ENCODE measurements at regions not wholly inside any gene's neighbourhood (a gene's known extent, or its start where the extent isn't known, plus 50 kb on each side); places are given as distances from the start of the nearest gene placed in this dataset.

DNA sequence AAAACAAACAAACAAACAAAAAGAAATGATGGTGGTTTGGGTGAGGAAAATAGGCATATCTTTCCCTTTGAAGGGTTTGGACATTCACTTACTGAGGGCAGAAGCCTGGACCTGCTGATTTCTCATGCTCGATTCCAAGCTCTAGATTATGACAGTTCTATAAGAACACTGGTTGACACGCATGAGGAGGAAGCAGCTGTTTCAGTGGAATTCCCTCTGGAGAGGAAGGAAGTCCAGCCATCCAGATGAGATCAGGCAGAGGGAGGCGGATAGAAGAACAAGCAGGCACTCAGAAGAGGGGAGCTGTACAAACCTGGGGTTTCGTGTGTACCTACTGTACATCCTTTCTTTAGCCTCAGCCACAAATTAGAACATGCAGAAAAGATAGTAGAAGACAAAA is 691.9 kb downstream of the INHBA start:
- TF ChIP-seq BACH1 (IDR thresholded peaks at IDR 0.05; ENCODE audit: borderline replicate concordance) (no peak), NRF1 (conservative IDR thresholded peaks at IDR 0.05; ENCODE audit: low read depth, low read length) (no peak), POLR2A (IDR thresholded peaks at IDR 0.05; ENCODE audit: low read depth, low read length) (no peak), USF1 (IDR thresholded peaks at IDR 0.05; ENCODE audit: borderline replicate concordance, extremely low read length, insufficient read depth, low read depth, low read length) (no peak), HDAC2 (IDR thresholded peaks at IDR 0.05) (no peak), CTCF (IDR thresholded peaks at IDR 0.05 in 2 of 3, conservative IDR thresholded peaks at IDR 0.05 in 1 of 3; ENCODE audit: control insufficient read depth in 2 of 3, extremely low read depth in 1 of 3, insufficient read depth in 1 of 3, low read depth in 3 of 3, low read length in 3 of 3) (no peak), ZNF274 (IDR thresholded peaks at IDR 0.05; ENCODE audit: insufficient read depth, insufficient read length) (no peak), PAX5 (IDR thresholded peaks at IDR 0.05; ENCODE audit: borderline replicate concordance, low read depth, low read length) (no peak)
- TF ChIP-seq, protein P1, sequence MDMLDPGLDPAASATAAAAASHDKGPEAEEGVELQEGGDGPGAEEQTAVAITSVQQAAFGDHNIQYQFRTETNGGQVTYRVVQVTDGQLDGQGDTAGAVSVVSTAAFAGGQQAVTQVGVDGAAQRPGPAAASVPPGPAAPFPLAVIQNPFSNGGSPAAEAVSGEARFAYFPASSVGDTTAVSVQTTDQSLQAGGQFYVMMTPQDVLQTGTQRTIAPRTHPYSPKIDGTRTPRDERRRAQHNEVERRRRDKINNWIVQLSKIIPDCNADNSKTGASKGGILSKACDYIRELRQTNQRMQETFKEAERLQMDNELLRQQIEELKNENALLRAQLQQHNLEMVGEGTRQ (IDR thresholded peaks at IDR 0.05; ENCODE audit: borderline replicate concordance, low read depth, low read length): no peak

All from GM12878 (cell line).